Nephron progenitor cell (in vitro differentiated cells): ENCODE measurements at regions not wholly inside any gene's neighbourhood (a gene's known extent, or its start where the extent isn't known, plus 50 kb on each side); places are given as distances from the start of the nearest gene placed in this dataset.

Source experiments
- DNase-seq: peaks from one replicate; pipeline ENCODE4 v3.0.0; 2021
- H3K27ac Mint-ChIP-seq: 2 replicates; pipeline ENCODE4 v1.8.0; 2021; ENCODE audit warnings: mild to moderate bottlenecking, moderate library complexity, mixed read lengths
- H3K27me3 Mint-ChIP-seq: 2 replicates; pipeline ENCODE4 v1.8.0; 2021; ENCODE audit warnings: mild to moderate bottlenecking, low read depth, mixed read lengths; ENCODE audit not compliant: poor library complexity
- H3K36me3 Mint-ChIP-seq: 2 replicates; pipeline ENCODE4 v1.8.0; 2021; ENCODE audit warnings: low read depth, mixed read lengths
- H3K4me1 Mint-ChIP-seq: 2 replicates; pipeline ENCODE4 v1.8.0; 2021; ENCODE audit warnings: mixed read lengths
- H3K4me3 Mint-ChIP-seq: 2 replicates; pipeline ENCODE4 v1.8.0; 2021; ENCODE audit warnings: mild to moderate bottlenecking, moderate library complexity, mixed read lengths
- H3K9me3 Mint-ChIP-seq: 2 replicates; pipeline ENCODE4 v1.8.0; 2021; ENCODE audit warnings: mild to moderate bottlenecking, moderate library complexity, mixed read lengths
- CTCF ChIP-seq: fragments of 200-600 bp; sonication (generic); IDR thresholded peaks from 2 replicates; pipeline ENCODE4 v1.5.0; 2021; ENCODE audit warnings: antibody characterized with exemption

GRCh38 chr4:185862340-185862739 lies 50.3 kb upstream of the SORBS2 start:
- DNase-seq, result no peak
- no peak for TF ChIP-seq CTCF
- no peak overlapping the region for H3K4me3 Mint-ChIP-seq
- peaks cover 24% of the 10 kb centered on the region for H3K9me3 Mint-ChIP-seq
- peaks cover 3% of the 10 kb centered on the region for H3K27me3 Mint-ChIP-seq
- H3K27ac Mint-ChIP-seq, result peak overlapping the region; percentile 34
- H3K4me1 Mint-ChIP-seq, result no peaks in the 10 kb centered on the region
- peaks cover 15% of the 10 kb centered on the region for H3K36me3 Mint-ChIP-seq

- Mint-ChIP-seq H3K9me3 (peaks cover 8% of the 10 kb centered on the region), H3K36me3 (peaks cover 5% of the 10 kb centered on the region), H3K27ac (no peak overlapping the region), H3K4me3 (no peak overlapping the region), H3K4me1 (no peaks in the 10 kb centered on the region), H3K27me3 (peaks cover 3% of the 10 kb centered on the region)
- TF ChIP-seq CTCF, result no peak
- DNase-seq, result no peak
These were observed 52.0 kb upstream of the SORBS2 start for GRCh38 chr4:185863946-185864345.

- no peak for DNase-seq
- no peak overlapping the region for H3K27ac Mint-ChIP-seq
- H3K4me1 Mint-ChIP-seq, result no peaks in the 10 kb centered on the region
- H3K27me3 Mint-ChIP-seq, result peaks cover 6% of the 10 kb centered on the region
- no peaks in the 10 kb centered on the region for H3K9me3 Mint-ChIP-seq
- H3K36me3 Mint-ChIP-seq, result no peaks in the 10 kb centered on the region
- no peak overlapping the region for H3K4me3 Mint-ChIP-seq
- no peak for TF ChIP-seq CTCF
These were observed 53.9 kb upstream of the SORBS2 start for GRCh38 chr4:185865901-185866328.

GRCh38 chr4:185867770-185868169 lies 55.8 kb upstream of the SORBS2 start:
- Mint-ChIP-seq H3K4me1 (peaks cover 6% of the 10 kb centered on the region), H3K4me3 (no peak overlapping the region), H3K27ac (no peak overlapping the region), H3K36me3 (no peaks in the 10 kb centered on the region), H3K27me3 (peaks cover 6% of the 10 kb centered on the region), H3K9me3 (no peaks in the 10 kb centered on the region)
- no peak for DNase-seq
- TF ChIP-seq CTCF, result no peak

- TF ChIP-seq CTCF, result no peak
- no peak for DNase-seq
- no peaks in the 10 kb centered on the region for H3K9me3 Mint-ChIP-seq
- peaks cover 6% of the 10 kb centered on the region for H3K4me1 Mint-ChIP-seq
- H3K36me3 Mint-ChIP-seq, result no peaks in the 10 kb centered on the region
- H3K27ac Mint-ChIP-seq, result no peak overlapping the region
- H3K4me3 Mint-ChIP-seq, result no peak overlapping the region
- H3K27me3 Mint-ChIP-seq, result peaks cover 4% of the 10 kb centered on the region
These were observed 57.0 kb upstream of the SORBS2 start for GRCh38 chr4:185868983-185869382.

- H3K4me3 Mint-ChIP-seq, result no peak overlapping the region
- no peak for DNase-seq
- no peaks in the 10 kb centered on the region for H3K9me3 Mint-ChIP-seq
- H3K4me1 Mint-ChIP-seq, result peaks cover 6% of the 10 kb centered on the region
- H3K36me3 Mint-ChIP-seq, result no peaks in the 10 kb centered on the region
- no peak overlapping the region for H3K27ac Mint-ChIP-seq
- H3K27me3 Mint-ChIP-seq, result peaks cover 4% of the 10 kb centered on the region
- TF ChIP-seq CTCF, result no peak
These were observed 57.4 kb upstream of the SORBS2 start for GRCh38 chr4:185869427-185869826.
